H1 (cell line): ENCODE measurements at regions not wholly inside any gene's neighbourhood (a gene's known extent, or its start where the extent isn't known, plus 50 kb on each side); places are given as distances from the start of the nearest gene placed in this dataset.

Source experiments
- POU5F1 ChIP-seq: IDR thresholded peaks from 2 replicates; pipeline ENCODE4 v1.6.1; 2011; ENCODE audit warnings: low read depth, mild to moderate bottlenecking, low read length, moderate library complexity
- RAD21 ChIP-seq, 2 experiments: IDR thresholded peaks in 1 of 2; conservative IDR thresholded peaks in 1 of 2; 2 replicates each; pipeline ENCODE4 v1.6.1; 2011; ENCODE audit warnings: low read depth in 2 of 2, low read length in 2 of 2, improper control_type of control experiment in 1 of 2, inconsistent platforms in 1 of 2, mild to moderate bottlenecking in 1 of 2, moderate library complexity in 1 of 2
- RXRA ChIP-seq: IDR thresholded peaks from 2 replicates; pipeline ENCODE4 v1.6.1; 2011; ENCODE audit warnings: low read depth, mild to moderate bottlenecking, low read length, moderate library complexity; ENCODE audit not compliant: insufficient read depth
- ZNF274 ChIP-seq: IDR thresholded peaks from 2 replicates; pipeline ENCODE4 v1.7.0; 2012; ENCODE audit warnings: low read length, borderline replicate concordance; ENCODE audit errors: extremely low read depth
- TF ChIP-seq, protein P1 (sequence below): IDR thresholded peaks from 2 replicates; pipeline ENCODE4 v1.6.1; 2011; ENCODE audit warnings: low read length, improper control_type of control experiment

DNA sequence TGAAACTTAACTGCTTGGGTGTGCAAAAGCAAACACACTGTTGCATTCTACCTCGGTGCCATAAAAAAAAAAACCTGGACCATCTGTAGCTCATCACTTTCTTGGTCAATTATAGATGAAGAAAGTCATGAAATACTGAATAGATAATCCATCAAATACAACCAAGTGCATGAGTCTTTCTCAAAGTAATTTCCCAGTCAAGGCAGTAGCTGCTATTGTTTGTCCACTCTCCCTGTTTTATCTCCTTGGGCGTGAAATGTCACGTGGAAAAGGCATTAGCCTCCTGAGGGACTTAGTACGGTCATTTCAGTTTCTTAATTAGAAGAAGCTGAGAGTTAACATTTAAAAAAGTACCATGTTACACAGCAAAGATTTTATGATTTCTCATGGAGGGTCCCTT lies 1697.9 kb downstream of the PCDH9 start (continued):
- TF ChIP-seq RAD21 (IDR thresholded peaks at IDR 0.05 in 1 of 2, conservative IDR thresholded peaks at IDR 0.05 in 1 of 2; ENCODE audit: low read depth in 2 of 2, low read length in 2 of 2) = no peak
- TF ChIP-seq, protein P1, sequence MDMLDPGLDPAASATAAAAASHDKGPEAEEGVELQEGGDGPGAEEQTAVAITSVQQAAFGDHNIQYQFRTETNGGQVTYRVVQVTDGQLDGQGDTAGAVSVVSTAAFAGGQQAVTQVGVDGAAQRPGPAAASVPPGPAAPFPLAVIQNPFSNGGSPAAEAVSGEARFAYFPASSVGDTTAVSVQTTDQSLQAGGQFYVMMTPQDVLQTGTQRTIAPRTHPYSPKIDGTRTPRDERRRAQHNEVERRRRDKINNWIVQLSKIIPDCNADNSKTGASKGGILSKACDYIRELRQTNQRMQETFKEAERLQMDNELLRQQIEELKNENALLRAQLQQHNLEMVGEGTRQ = no peak
- TF ChIP-seq POU5F1 = no peak
- TF ChIP-seq ZNF274 = no peak
- no peak for TF ChIP-seq RXRA
